Activated naive CD4-positive, alpha-beta T cell treated with anti-CD3 and anti-CD28 coated beads, Interleukin-2, amount 50 U/mL, for 24 hours (primary cell): ENCODE measurements at regions not wholly inside any gene's neighbourhood (a gene's known extent, or its start where the extent isn't known, plus 50 kb on each side); places are given as distances from the start of the nearest gene placed in this dataset.

ENCODE experiments used
- H3K27ac Mint-ChIP-seq: one replicate; pipeline ENCODE4 v1.8.0; 2021; ENCODE audit warnings: mild to moderate bottlenecking, mixed read lengths
- H3K27me3 Mint-ChIP-seq: one replicate; pipeline ENCODE4 v1.8.0; 2021; ENCODE audit warnings: mixed read lengths
- H3K36me3 Mint-ChIP-seq: one replicate; pipeline ENCODE4 v1.8.0; 2021; ENCODE audit warnings: mixed read lengths
- H3K4me1 Mint-ChIP-seq: one replicate; pipeline ENCODE4 v1.8.0; 2021; ENCODE audit warnings: mixed read lengths
- H3K4me3 Mint-ChIP-seq: one replicate; pipeline ENCODE4 v1.8.0; 2021; ENCODE audit warnings: mild to moderate bottlenecking, mixed read lengths
- H3K9me3 Mint-ChIP-seq: one replicate; pipeline ENCODE4 v1.8.0; 2021; ENCODE audit warnings: mixed read lengths

- H3K4me3 Mint-ChIP-seq: no peak overlapping the region
- H3K9me3 Mint-ChIP-seq: no peaks in the 10 kb centered on the region
- no peaks in the 10 kb centered on the region for H3K4me1 Mint-ChIP-seq
- peaks cover 3% of the 10 kb centered on the region for H3K36me3 Mint-ChIP-seq
- H3K27me3 Mint-ChIP-seq: peaks cover 3% of the 10 kb centered on the region
- no peak overlapping the region for H3K27ac Mint-ChIP-seq
Observed at GRCh38 chr6:11391934-11392777, 145.4 kb upstream of the TMEM170B start.

- no peaks in the 10 kb centered on the region for H3K9me3 Mint-ChIP-seq
- H3K4me1 Mint-ChIP-seq: peaks cover 14% of the 10 kb centered on the region
- H3K36me3 Mint-ChIP-seq: peaks cover 3% of the 10 kb centered on the region
- no peak overlapping the region for H3K27ac Mint-ChIP-seq
- no peaks in the 10 kb centered on the region for H3K27me3 Mint-ChIP-seq
- H3K4me3 Mint-ChIP-seq: no peak overlapping the region
Observed at GRCh38 chr6:11389977-11390376, 147.6 kb upstream of the TMEM170B start.

GRCh38 chr6:11388983-11389944 is 148.3 kb upstream of the TMEM170B start:
- Mint-ChIP-seq H3K36me3 (peaks cover 3% of the 10 kb centered on the region), H3K9me3 (no peaks in the 10 kb centered on the region), H3K27me3 (no peaks in the 10 kb centered on the region), H3K4me1 (peaks cover 14% of the 10 kb centered on the region), H3K4me3 (no peak overlapping the region), H3K27ac (no peak overlapping the region)

- H3K4me1 Mint-ChIP-seq: peaks cover 24% of the 10 kb centered on the region
- no peaks in the 10 kb centered on the region for H3K9me3 Mint-ChIP-seq
- no peak overlapping the region for H3K4me3 Mint-ChIP-seq
- peaks cover 3% of the 10 kb centered on the region for H3K36me3 Mint-ChIP-seq
- no peak overlapping the region for H3K27ac Mint-ChIP-seq
- no peaks in the 10 kb centered on the region for H3K27me3 Mint-ChIP-seq
Observed at GRCh38 chr6:11387707-11388430, 149.7 kb upstream of the TMEM170B start.

- H3K4me1 Mint-ChIP-seq: peaks cover 33% of the 10 kb centered on the region
- no peak overlapping the region for H3K4me3 Mint-ChIP-seq
- no peaks in the 10 kb centered on the region for H3K36me3 Mint-ChIP-seq
- H3K27ac Mint-ChIP-seq: no peak overlapping the region
- H3K9me3 Mint-ChIP-seq: no peaks in the 10 kb centered on the region
- no peaks in the 10 kb centered on the region for H3K27me3 Mint-ChIP-seq
Observed at GRCh38 chr6:11386726-11387125, 150.8 kb upstream of the TMEM170B start.

- Mint-ChIP-seq H3K4me3 (no peak overlapping the region), H3K9me3 (no peaks in the 10 kb centered on the region), H3K27me3 (no peaks in the 10 kb centered on the region), H3K36me3 (no peaks in the 10 kb centered on the region), H3K27ac (no peak overlapping the region), H3K4me1 (peaks cover 37% of the 10 kb centered on the region)
Observed at GRCh38 chr6:11386323-11386722, 151.2 kb upstream of the TMEM170B start.

- H3K27me3 Mint-ChIP-seq: no peaks in the 10 kb centered on the region
Observed at GRCh38 chr6:11384531-11385309, 152.3 kb upstream of the NEDD9 start.

GRCh38 chr6:11381801-11382513 is 149.5 kb upstream of the NEDD9 start:
- H3K36me3 Mint-ChIP-seq: peaks cover 15% of the 10 kb centered on the region
- no peaks in the 10 kb centered on the region for H3K27me3 Mint-ChIP-seq
- H3K4me1 Mint-ChIP-seq: peaks cover 65% of the 10 kb centered on the region
- H3K27ac Mint-ChIP-seq: peak overlapping the region; percentile 94
- H3K9me3 Mint-ChIP-seq: peaks cover 4% of the 10 kb centered on the region
- H3K4me3 Mint-ChIP-seq: peak overlapping the region; percentile 86

More at GRCh38 chr6:11384531-11385309, 152.3 kb upstream of the NEDD9 start:
- Mint-ChIP-seq H3K9me3 (no peaks in the 10 kb centered on the region), H3K4me3 (no peak overlapping the region), H3K27ac (no peak overlapping the region), H3K36me3 (peaks cover 7% of the 10 kb centered on the region), H3K4me1 (peaks cover 53% of the 10 kb centered on the region)

- Mint-ChIP-seq H3K27ac (peak overlapping the region; percentile 94), H3K27me3 (no peaks in the 10 kb centered on the region), H3K36me3 (peaks cover 20% of the 10 kb centered on the region), H3K9me3 (peaks cover 6% of the 10 kb centered on the region), H3K4me1 (peaks cover 64% of the 10 kb centered on the region), H3K4me3 (peak overlapping the region; percentile 86)
Observed at GRCh38 chr6:11380969-11381744, 148.7 kb upstream of the NEDD9 start.

GRCh38 chr6:11380549-11380948 is 148.1 kb upstream of the NEDD9 start:
- H3K36me3 Mint-ChIP-seq: peaks cover 24% of the 10 kb centered on the region
- H3K27ac Mint-ChIP-seq: peak overlapping the region; percentile 57
- peaks cover 9% of the 10 kb centered on the region for H3K9me3 Mint-ChIP-seq
- no peaks in the 10 kb centered on the region for H3K27me3 Mint-ChIP-seq
- peaks cover 68% of the 10 kb centered on the region for H3K4me1 Mint-ChIP-seq
- peak overlapping the region; percentile 86 for H3K4me3 Mint-ChIP-seq

GRCh38 chr6:11379805-11380204 is 147.3 kb upstream of the NEDD9 start:
- Mint-ChIP-seq H3K27me3 (no peaks in the 10 kb centered on the region), H3K9me3 (peaks cover 9% of the 10 kb centered on the region), H3K36me3 (peaks cover 31% of the 10 kb centered on the region), H3K27ac (no peak overlapping the region), H3K4me1 (peaks cover 73% of the 10 kb centered on the region), H3K4me3 (peak overlapping the region; percentile 86)

- peak overlapping the region; percentile 38 for H3K4me3 Mint-ChIP-seq
- peaks cover 36% of the 10 kb centered on the region for H3K36me3 Mint-ChIP-seq
- no peak overlapping the region for H3K27ac Mint-ChIP-seq
- no peaks in the 10 kb centered on the region for H3K27me3 Mint-ChIP-seq
- H3K4me1 Mint-ChIP-seq: peaks cover 81% of the 10 kb centered on the region
- H3K9me3 Mint-ChIP-seq: peaks cover 9% of the 10 kb centered on the region
Observed at GRCh38 chr6:11378639-11379038, 146.2 kb upstream of the NEDD9 start.

GRCh38 chr6:11374036-11375010 is 141.9 kb upstream of the NEDD9 start:
- peak overlapping the region; percentile 56 for H3K4me3 Mint-ChIP-seq
- peaks cover 50% of the 10 kb centered on the region for H3K36me3 Mint-ChIP-seq
- peak overlapping the region; percentile 66 for H3K27ac Mint-ChIP-seq
- peaks cover 9% of the 10 kb centered on the region for H3K9me3 Mint-ChIP-seq
- no peaks in the 10 kb centered on the region for H3K27me3 Mint-ChIP-seq
- peaks cover 74% of the 10 kb centered on the region for H3K4me1 Mint-ChIP-seq
